GM04504 (cell line): ENCODE measurements at regions not wholly inside any gene's neighbourhood (a gene's known extent, or its start where the extent isn't known, plus 50 kb on each side); places are given as distances from the start of the nearest gene placed in this dataset.

Experiments used
- DNase-seq: peaks from one replicate; pipeline ENCODE4 v3.0.0-alpha.2; 2012; ENCODE audit warnings: low read depth

DNA sequence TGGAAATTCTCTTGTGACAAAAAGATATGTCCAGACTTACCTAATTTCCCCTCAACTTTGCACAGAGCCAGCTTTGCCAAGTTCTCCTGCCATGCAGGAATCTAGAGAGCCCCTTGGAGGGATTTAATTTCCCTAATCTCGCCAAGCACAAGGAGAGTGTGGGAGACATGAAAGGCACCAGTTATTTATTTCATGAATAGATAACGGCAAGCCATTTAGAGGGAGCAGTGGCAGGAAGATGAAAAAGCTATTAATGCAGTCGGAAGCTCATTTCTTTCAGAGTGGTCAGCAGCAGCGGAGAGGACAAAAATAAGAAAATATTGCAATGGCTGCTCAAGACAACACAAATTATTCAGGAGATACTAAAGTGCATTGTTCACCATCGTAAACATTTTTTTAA lies 150.9 kb upstream of the WSCD2 start:
- no peak for DNase-seq

- DNase-seq, result no peak
These were observed 150.4 kb upstream of the WSCD2 start for GRCh38 chr12:107978641-107979040.

- DNase-seq, result no peak
These were observed 145.2 kb upstream of the WSCD2 start for GRCh38 chr12:107983756-107984472.

- no peak for DNase-seq
These were observed 144.1 kb upstream of the WSCD2 start for GRCh38 chr12:107984973-107985372.

GRCh38 chr12:107986183-107986582 lies 142.9 kb upstream of the WSCD2 start:
- no peak for DNase-seq

DNA sequence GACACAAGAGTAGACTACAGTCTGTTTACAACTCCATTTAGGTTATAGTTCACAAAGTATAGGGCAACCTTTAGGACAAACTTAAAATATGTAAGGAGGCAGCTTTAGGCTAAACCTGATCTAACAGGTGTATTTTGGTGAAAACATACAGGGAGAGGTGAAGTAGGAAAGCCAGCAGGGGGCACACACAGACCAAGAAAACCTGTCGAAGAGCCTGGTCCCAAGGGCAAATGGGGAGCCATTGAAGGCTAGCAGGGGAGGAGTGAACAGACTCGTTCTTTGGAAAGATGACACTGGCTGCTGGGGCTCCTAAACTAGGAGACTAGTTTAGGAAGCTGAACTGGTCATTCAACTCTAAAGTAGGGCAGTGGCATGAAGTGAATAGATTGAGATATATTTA lies 138.8 kb upstream of the WSCD2 start:
- DNase-seq, result no peak

DNA sequence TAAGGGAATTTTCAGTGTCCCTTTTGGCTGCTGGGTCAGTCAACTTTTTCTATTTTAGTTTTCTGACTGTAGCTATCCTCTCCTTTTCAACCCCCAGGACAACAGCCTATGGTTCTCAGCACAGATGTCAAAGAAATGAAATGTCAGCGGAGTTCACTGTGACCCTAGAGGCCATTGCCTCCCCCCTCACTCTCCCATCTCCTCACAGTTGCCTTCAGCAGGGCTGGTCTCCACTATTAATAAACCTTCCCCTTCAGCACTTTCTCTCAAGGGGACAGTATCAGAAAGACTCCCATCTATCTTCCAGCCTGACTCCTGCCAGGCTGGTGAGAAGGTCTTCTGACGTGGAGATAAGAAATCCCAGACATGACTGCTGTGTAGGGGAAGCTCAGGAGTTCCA lies 137.1 kb upstream of the WSCD2 start:
- no peak for DNase-seq

DNA sequence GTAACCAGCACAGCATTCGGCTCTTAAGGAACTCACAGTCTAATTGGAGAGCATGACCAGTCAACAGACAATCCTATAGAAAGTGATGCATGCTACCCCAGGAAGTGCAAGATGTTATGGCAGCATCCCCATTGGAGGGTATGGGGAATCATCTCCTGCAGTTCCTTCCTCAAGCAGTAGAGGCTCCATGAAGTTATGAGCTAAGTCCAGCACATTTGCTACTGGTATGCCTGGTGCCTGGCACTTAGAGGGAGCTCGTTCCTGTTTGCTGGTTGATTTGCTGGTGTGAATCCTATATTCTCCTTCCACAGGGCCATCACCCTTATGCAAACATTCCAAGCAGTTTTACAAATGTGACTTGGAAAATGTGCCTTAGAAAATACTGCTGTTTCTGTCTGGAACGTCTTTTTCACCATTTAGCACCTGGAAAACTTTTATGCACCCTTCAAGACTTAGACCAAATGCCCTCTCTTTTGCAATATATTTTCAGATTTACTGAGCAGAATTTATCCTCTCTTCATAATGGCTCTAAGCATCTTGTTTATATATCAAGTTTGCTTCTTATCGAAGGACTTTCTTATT lies 136.1 kb upstream of the WSCD2 start:
- peak; percentile 4 for DNase-seq

- no peak for DNase-seq
These were observed 130.2 kb upstream of the WSCD2 start for GRCh38 chr12:107998863-107999262.

DNA sequence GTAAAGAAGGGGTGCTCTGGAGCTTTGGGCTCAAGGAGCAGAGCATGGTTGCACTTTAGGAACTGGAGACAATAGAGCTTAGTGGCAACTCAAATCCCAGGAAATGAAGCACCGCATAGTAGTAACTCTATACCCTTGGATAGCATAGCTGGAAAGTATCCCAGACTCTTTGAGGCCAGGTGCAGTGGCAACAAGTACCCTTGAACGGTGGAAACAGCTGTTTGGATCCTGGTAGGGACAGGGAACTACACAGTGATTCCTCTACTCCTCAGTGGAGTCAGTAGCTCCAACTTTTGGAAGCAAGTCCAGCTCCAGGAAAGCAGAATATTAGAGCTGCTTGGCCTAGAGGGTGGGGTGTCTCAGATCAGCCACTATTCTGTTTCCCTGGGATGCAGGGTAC lies 129.0 kb upstream of the WSCD2 start:
- no peak for DNase-seq

DNA sequence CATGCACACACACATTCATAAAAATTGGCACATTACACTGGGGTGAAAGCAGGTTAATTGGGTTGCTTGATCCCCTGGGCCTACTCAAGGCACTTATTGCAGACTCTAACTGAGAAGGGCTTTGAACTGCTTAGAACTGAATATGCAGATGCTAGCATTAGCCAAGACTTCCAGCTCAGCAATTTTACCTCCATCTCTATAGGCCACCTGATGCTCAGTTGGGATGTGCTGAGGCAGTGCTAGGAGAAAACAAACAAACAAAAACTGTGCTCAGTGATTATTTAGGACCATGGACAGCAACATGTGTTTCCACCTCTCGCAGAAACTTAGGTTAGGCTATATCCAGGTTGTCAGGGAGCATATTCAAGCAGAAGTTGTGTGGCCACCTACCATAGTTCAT lies 124.8 kb upstream of the WSCD2 start:
- DNase-seq, result no peak

GRCh38 chr12:108008163-108008905 lies 120.8 kb upstream of the WSCD2 start:
- no peak for DNase-seq

DNA sequence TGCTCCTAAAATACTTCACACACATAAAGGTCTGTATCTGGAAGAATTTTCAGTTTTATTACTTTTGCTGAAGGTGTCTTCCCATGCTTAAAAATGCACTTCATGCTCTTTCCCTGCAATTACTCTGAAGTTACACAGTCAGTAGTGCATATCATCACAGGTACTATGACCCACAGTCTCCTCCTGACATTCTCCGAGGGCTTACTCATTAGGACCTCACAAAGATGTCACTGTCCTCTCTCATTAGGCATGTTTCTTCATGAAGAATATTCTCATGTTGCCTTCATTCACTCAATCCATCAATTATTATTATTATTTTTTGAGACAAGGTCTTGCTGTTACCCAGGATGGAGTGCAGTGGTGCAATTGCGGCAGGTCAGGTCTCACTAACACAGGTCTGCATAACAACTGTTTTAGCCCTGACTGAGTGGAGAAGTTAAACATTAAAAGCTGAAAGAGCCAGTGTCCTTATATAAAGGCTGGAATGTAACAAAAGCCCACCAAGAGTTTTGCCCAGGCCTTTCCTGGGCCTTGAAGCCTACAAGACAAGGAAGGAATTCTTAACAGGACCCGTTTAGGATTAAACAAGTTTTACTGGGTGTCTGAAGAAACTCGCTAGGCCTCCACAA lies 119.5 kb upstream of the WSCD2 start:
- DNase-seq, result no peak

DNA sequence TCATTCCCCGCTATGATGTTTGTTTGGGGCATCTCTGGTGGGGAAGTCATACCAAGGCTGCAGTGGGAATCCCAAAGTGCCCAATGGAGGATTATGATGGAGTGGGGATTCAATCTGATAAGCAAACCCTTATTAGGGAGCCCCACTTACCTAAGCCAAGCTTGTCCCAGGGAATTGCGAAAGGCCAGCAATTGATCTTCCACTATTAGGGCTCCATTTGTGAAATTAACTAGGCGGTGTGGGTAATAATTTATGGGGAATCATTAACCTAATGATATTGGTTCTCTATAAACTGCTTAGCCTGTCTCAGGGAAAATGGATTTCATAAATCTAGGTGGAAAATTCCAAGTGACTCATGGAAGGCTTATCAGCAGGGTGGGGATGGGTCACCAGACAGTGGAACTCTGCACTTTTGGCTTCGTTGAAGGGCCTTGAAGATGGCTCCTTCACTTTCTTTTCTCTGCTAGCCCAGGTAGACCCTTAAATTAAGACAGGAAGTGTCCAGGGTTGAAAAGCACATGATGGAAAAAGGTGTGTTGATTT lies 113.0 kb upstream of the WSCD2 start:
- DNase-seq, result no peak

GRCh38 chr12:108017472-108018057 lies 111.5 kb upstream of the WSCD2 start:
- DNase-seq, result no peak

DNA sequence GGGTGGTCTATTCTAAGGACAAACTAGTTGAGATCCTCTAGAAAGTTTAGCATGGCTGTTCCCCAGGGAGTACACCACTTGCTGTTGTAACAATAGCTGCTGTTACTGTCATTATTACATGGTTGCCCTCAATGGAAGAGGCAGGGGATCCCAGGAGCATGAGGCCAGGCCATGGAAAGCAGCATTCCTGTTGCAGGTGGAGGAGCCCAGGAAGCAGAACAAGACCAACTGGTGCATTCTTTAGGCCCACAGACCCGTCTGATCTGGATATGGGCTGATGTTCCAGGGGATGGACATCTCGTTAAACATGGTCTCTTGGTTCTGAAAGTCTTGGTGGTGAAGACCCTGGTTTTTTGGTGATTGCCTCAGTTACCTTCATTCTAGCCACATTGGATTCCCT lies 109.2 kb upstream of the WSCD2 start:
- no peak for DNase-seq

GRCh38 chr12:108021141-108021540 lies 107.9 kb upstream of the WSCD2 start:
- DNase-seq, result no peak

- no peak for DNase-seq
These were observed 107.1 kb upstream of the WSCD2 start for GRCh38 chr12:108021949-108022522.

GRCh38 chr12:108029051-108029835 lies 99.8 kb upstream of the WSCD2 start:
- no peak for DNase-seq

DNA sequence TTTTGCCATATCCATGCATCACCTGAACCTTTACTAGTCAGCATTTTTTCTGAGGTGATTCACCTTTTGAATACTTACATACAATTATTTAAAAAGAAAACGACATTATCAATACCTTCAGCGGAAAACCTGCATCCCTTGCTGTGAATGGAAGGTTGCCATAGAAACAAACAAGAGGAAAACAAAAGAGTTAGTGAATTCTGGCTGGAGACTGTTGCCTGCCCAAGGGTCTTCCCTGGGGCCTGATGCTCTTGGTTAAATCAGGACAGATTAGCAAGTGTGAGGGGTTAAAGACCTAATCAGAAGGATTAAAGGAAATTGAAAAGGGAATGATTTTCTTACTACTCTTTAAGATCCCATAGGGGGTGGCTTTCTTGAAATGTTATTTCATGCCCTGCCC lies 96.0 kb upstream of the WSCD2 start:
- DNase-seq, result no peak

DNA sequence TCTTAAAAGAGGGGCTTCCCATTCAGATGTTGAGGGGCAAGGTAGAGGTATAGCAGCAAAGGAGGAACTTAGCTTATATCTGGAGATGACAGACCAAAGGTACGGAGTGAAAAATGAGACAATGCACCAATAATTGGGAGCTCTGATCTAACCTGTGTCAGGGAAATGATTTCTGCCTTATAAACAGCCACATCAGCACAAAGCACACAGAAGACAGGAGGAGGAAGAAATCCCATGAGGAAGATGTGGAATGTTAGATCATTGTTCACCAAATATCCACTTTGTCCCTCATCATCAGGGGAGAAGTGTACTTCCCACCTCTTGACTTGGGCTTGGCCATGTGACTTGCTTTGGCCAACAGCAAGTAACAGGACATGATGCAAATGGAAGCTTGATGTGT lies 93.7 kb upstream of the WSCD2 start:
- DNase-seq, result no peak
